Body of pancreas (tissue), 4 donors: ENCODE measurements at regions not wholly inside any gene's neighbourhood (a gene's known extent, or its start where the extent isn't known, plus 50 kb on each side); places are given as distances from the start of the nearest gene placed in this dataset.

Experiments
- ATAC-seq: fragments of 150-250 bp; one replicate; pipeline ENCODE4 v1.9.1; 2016
- DNase-seq, 4 donors: peaks; one replicate each; pipeline ENCODE4 v3.0.0-alpha.2; 2019
- H3K27ac ChIP-seq, 4 donors: fragments of 200-600 bp; sonication (generic); 1 replicate in 3 of 4; 2 replicates in 1 of 4; pipeline versions ENCODE4 v1.5.1 to v1.6.1; 2016 to 2019; ENCODE audit warnings: mild to moderate bottlenecking in 1 of 4, mixed read lengths in 1 of 4, moderate library complexity in 1 of 4
- H3K27me3 ChIP-seq, 2 donors: fragments of 200-600 bp; sonication (generic); one replicate each; pipeline ENCODE4 v1.6.0; 2016; ENCODE audit warnings: mild to moderate bottlenecking in 1 of 2
- H3K36me3 ChIP-seq, 2 donors: fragments of 200-600 bp; sonication (generic); replicated peaks in 1 of 2; 2 replicates each; pipeline ENCODE4 v1.5.1; 2016; ENCODE audit warnings: low read depth in 2 of 2; ENCODE audit not compliant: insufficient read depth in 1 of 2
- H3K4me1 ChIP-seq: fragments of 200-600 bp; sonication (generic); one replicate; pipeline ENCODE4 v1.6.0; 2016
- H3K4me3 ChIP-seq, 2 donors: fragments of 200-600 bp; sonication (generic); 1 replicate in 1 of 2; 2 replicates in 1 of 2; pipeline ENCODE4 v1.5.1; 2016 to 2019
- H3K9me3 ChIP-seq, 3 donors: fragments of 200-600 bp; sonication (generic); 1 replicate in 2 of 3; 2 replicates in 1 of 3; pipeline ENCODE4 v1.5.1; 2016
- POLR2A ChIP-seq, 3 donors: fragments of 450-650 bp; IDR thresholded peaks; one replicate each; pipeline ENCODE4 v1.6.1; 2016; ENCODE audit warnings: antibody characterized with exemption in 3 of 3, mild to moderate bottlenecking in 2 of 3
- WGBS, 2 donors: methylation state at CpG; one replicate each; pipeline ENCODE4 v1.1.5; 2017; 5-methylcytosine and 5-hydroxymethylcytosine counted together
- intact Hi-C: fragments of 100-400 bp; cut with DNase I; formaldehyde crosslinking; loops from one replicate; pipeline ENCODE4 v1.15.1; 2023
- TF ChIP-seq, protein P1 (sequence below), 7 experiments: fragments of 450-650 bp in 4 of 7; fragments of 200-600 bp in 3 of 7; sonication (generic) in 3 of 7; IDR thresholded peaks; one replicate each; pipeline ENCODE4 v1.5.1; 2016 to 2019; ENCODE audit warnings: antibody characterized with exemption in 7 of 7

DNA sequence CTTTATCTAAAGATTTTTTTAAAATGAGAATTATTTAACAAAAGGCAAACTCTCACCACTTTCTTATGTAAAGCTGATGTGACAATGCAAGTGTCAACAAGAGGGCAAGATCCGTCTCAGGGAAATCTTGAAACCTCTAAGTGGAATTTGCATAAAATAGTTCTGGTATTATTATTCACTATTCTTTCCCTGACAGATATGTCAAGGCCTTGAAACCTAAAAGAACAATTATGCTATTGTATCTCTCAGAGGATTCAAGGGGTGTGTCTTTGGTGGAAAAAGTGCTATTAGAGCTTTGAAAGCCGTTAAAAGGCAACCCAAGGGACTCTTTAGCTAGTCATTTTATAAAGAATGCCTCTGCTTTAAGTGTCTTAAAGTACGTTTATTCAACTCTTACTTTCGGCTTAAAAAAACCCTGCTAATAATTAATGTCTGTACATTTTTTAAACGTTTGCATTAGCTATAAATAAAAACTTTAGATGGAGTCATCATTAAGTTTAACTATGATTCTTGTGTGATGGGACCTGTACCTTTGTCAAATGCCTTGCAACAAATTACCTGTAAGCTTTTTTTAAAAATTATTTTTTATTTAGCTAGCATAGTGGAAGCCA lies 585.5 kb downstream of the VRK1 start:
- Histone ChIP-seq H3K4me3 (no peak overlapping the region), H3K4me1 (no peaks in the 10 kb centered on the region), H3K36me3 (no peaks in the 10 kb centered on the region), H3K9me3 (no peaks in the 10 kb centered on the region), H3K27ac (no peak overlapping the region), H3K27me3 (no peaks in the 10 kb centered on the region)
- intact Hi-C loops: no loop called here
- TF ChIP-seq POLR2A (IDR thresholded peaks at IDR 0.05): no peak
- TF ChIP-seq, protein P1, sequence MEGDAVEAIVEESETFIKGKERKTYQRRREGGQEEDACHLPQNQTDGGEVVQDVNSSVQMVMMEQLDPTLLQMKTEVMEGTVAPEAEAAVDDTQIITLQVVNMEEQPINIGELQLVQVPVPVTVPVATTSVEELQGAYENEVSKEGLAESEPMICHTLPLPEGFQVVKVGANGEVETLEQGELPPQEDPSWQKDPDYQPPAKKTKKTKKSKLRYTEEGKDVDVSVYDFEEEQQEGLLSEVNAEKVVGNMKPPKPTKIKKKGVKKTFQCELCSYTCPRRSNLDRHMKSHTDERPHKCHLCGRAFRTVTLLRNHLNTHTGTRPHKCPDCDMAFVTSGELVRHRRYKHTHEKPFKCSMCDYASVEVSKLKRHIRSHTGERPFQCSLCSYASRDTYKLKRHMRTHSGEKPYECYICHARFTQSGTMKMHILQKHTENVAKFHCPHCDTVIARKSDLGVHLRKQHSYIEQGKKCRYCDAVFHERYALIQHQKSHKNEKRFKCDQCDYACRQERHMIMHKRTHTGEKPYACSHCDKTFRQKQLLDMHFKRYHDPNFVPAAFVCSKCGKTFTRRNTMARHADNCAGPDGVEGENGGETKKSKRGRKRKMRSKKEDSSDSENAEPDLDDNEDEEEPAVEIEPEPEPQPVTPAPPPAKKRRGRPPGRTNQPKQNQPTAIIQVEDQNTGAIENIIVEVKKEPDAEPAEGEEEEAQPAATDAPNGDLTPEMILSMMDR (IDR thresholded peaks at IDR 0.05): no peak
- ATAC-seq (no peak), DNase-seq (no peak)
- WGBS, 2 donors: 27 to 32% methylated on average over 5 of the region's 5 CpGs

DNA sequence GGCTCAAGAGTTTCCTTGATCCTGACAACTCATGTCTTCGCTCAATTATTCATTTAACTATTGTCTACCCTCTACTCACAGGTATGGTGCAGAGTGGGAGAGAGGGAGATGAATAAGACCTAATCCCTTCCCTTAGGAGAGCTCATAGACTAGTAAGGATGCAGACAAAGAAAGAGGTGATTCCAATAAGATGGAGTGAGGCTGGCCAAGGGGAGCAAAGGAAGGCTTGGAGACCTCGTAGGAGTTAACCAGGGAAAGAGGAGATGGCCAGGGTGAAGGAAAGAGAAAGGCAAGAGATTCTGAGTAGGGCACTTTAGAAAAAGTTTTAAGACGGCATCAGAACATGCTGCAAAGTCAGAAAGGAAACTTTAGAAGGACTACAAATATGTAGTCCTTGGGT lies 588.5 kb downstream of the VRK1 start:
- no peaks in the 10 kb centered on the region for H3K27me3 ChIP-seq
- no peaks in the 10 kb centered on the region for H3K9me3 ChIP-seq
- intact Hi-C loops: no loop called here
- no peaks in the 10 kb centered on the region for H3K36me3 ChIP-seq
- no peak overlapping the region for H3K4me3 ChIP-seq
- H3K27ac ChIP-seq: no peak overlapping the region
- TF ChIP-seq, protein P1 (IDR thresholded peaks at IDR 0.05): no peak
- TF ChIP-seq POLR2A (IDR thresholded peaks at IDR 0.05): no peak
- DNase-seq (no peak), ATAC-seq (no peak)
- WGBS, 2 donors: 70 to 71% methylated on average over 3 of the region's 3 CpGs
- no peaks in the 10 kb centered on the region for H3K4me1 ChIP-seq

DNA sequence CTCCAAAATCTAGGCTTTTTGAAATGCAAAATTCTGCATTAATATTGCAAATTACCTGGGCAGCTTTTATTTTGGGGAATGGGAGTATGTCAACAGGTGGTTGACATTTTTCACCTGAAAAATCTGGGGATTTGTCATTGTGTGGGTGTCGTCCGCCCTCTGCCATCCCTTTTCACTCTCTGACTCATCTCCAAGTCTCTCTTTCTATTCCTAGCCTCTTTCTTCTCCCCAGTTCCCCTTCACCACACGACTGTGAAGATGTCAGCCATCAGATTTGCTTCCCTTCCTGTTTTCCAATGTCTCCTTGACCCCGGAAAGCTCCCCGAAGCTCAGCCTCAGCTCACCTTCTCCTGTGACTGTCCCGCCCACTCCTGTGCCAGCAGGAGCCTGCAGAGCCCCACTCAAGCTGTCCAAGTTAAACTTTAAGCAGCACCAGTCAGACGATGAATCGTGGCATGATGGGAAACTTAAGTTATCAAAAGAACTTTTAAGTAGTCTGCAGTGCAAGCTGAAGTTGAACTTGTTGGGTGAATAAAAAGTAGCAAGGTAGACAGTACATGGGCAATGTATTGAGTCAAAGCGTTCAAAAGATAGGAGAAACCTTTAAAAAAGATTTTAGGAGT lies 590.2 kb downstream of the VRK1 start:
- intact Hi-C loops: no loop called here
- Histone ChIP-seq H3K4me3 (no peak overlapping the region), H3K27ac (no peak overlapping the region), H3K9me3 (no peaks in the 10 kb centered on the region), H3K4me1 (no peaks in the 10 kb centered on the region), H3K36me3 (no peaks in the 10 kb centered on the region), H3K27me3 (no peaks in the 10 kb centered on the region)
- DNase-seq (no peak), ATAC-seq (no peak)
- TF ChIP-seq, protein P1 (IDR thresholded peaks at IDR 0.05): no peak
- no peak for TF ChIP-seq POLR2A (IDR thresholded peaks at IDR 0.05)
- 20 to 24% methylated on average over 9 of the region's 9 CpGs for WGBS, 2 donors

DNA sequence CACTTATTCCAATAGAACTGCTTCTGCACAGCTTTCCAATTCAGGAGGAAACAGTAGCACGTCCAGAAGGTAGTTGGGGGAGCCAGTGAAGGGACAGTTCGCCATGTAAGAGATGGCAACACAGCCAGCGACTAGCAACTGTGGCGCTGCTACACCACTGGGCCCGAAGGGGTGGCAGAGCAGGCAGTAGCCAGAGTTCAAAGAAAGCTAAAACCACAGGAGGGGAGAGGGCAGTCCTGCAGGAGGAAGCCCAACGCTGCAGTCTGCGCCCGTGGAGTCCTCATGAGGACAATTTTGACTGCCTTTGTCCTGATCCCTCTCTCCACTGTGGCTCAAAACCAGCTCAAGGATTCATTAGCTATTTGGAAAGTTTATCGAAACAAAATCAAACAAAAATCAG lies 591.2 kb downstream of the VRK1 start:
- no peak for TF ChIP-seq POLR2A (IDR thresholded peaks at IDR 0.05)
- TF ChIP-seq, protein P1 (IDR thresholded peaks at IDR 0.05): no peak
- Histone ChIP-seq H3K27me3 (no peaks in the 10 kb centered on the region), H3K27ac (no peak overlapping the region), H3K4me3 (no peak overlapping the region), H3K36me3 (no peaks in the 10 kb centered on the region), H3K4me1 (no peaks in the 10 kb centered on the region), H3K9me3 (no peaks in the 10 kb centered on the region)
- WGBS, 2 donors: 53% methylated on average over 9 of the region's 9 CpGs
- ATAC-seq (no peak), DNase-seq (no peak)
- intact Hi-C loops: no loop called here
